ENCODE measurements at regions not wholly inside any gene's neighbourhood (a gene's known extent, or its start where the extent isn't known, plus 50 kb on each side); places are given as distances from the start of the nearest gene placed in this dataset.

DNA sequence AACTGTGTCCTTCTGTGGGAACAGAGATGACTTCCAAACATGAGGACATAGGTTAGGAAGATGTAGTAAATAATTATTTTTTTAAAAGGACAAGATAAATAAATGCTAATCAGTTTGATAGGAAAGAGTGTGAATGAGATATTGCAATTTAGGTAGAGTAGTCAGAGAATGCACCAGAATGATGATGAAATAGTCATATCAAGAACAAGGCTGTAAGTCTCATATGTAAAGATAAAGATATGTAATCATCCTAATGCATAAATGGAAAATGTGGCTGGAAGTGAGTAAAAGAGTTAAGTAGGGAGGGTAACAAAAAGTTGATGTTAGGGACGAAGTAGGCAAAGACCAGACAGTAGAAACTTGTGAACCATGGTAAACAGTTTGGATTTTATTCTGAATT lies 1041.7 kb upstream of the MIR17HG start:
- no peaks in the 10 kb centered on the region for H3K9me3 ChIP-seq (ENCODE audit: control insufficient read depth in 1 of 2, insufficient read depth in 1 of 2, low read depth in 1 of 2, low read length in 2 of 2)
- no peak overlapping the region for H3K27ac ChIP-seq (ENCODE audit: low read depth, low read length)
- ChIA-PET POLR2A (no interaction called here), RAD21 (ENCODE audit: low non-redundant PET in 1 of 2, low total read pairs in 2 of 2, uncharacterized antibody in 2 of 2, unreplicated experiment in 2 of 2) (no interaction called here), CTCF (no interaction called here)
- ATAC-seq (no peak), DNase-seq (ENCODE audit: low read depth, low spot score) (no peak)
- no peaks in the 10 kb centered on the region for H3K27me3 ChIP-seq (ENCODE audit: insufficient read depth, low read length)
- no peak overlapping the region for H2AFZ ChIP-seq (ENCODE audit: low read depth, low read length, poor library complexity, severe bottlenecking)
- H3K4me3 ChIP-seq (replicated peaks in 1 of 2; ENCODE audit: low read depth in 1 of 2, low read length in 2 of 2): no peak overlapping the region
- no peaks in the 10 kb centered on the region for H3K79me2 ChIP-seq (ENCODE audit: insufficient read depth, low read length)
- H3K36me3 ChIP-seq (ENCODE audit: control insufficient read depth in 1 of 2, insufficient read depth in 2 of 2, low read length in 2 of 2): no peaks in the 10 kb centered on the region
- BruUV-seq (replicated peaks): no TSS peak
- no peak overlapping the region for H3K4me2 ChIP-seq (ENCODE audit: low read length)
- no peaks in the 10 kb centered on the region for H3K4me1 ChIP-seq (ENCODE audit: control insufficient read depth in 1 of 2, insufficient read depth in 2 of 2, low read length in 2 of 2)
- no peaks in the 10 kb centered on the region for H4K20me1 ChIP-seq (ENCODE audit: insufficient read depth)
- intact Hi-C loops (cut with micrococcal nuclease): no loop called here
- TF ChIP-seq SP1 (IDR thresholded peaks at IDR 0.05; ENCODE audit: low read depth): no peak
- TF ChIP-seq CBX3 (IDR thresholded peaks at IDR 0.05; ENCODE audit: low read depth): no peak
- no peak for TF ChIP-seq POLR2A (IDR thresholded peaks at IDR 0.05; ENCODE audit: borderline replicate concordance, extremely low read depth, insufficient read depth, insufficient read length)
- no peak for TF ChIP-seq ELF1 (IDR thresholded peaks at IDR 0.05; ENCODE audit: borderline replicate concordance, low read depth)
- TF ChIP-seq ZFX (IDR thresholded peaks at IDR 0.05): no peak
- TF ChIP-seq YY1 (IDR thresholded peaks at IDR 0.05; ENCODE audit: extremely low read depth, insufficient replicate concordance, low read depth, low read length): no peak
- TF ChIP-seq JUND (IDR thresholded peaks at IDR 0.05): no peak
- no peak for TF ChIP-seq SRF (IDR thresholded peaks at IDR 0.05; ENCODE audit: low read depth)
- TF ChIP-seq, protein P1, sequence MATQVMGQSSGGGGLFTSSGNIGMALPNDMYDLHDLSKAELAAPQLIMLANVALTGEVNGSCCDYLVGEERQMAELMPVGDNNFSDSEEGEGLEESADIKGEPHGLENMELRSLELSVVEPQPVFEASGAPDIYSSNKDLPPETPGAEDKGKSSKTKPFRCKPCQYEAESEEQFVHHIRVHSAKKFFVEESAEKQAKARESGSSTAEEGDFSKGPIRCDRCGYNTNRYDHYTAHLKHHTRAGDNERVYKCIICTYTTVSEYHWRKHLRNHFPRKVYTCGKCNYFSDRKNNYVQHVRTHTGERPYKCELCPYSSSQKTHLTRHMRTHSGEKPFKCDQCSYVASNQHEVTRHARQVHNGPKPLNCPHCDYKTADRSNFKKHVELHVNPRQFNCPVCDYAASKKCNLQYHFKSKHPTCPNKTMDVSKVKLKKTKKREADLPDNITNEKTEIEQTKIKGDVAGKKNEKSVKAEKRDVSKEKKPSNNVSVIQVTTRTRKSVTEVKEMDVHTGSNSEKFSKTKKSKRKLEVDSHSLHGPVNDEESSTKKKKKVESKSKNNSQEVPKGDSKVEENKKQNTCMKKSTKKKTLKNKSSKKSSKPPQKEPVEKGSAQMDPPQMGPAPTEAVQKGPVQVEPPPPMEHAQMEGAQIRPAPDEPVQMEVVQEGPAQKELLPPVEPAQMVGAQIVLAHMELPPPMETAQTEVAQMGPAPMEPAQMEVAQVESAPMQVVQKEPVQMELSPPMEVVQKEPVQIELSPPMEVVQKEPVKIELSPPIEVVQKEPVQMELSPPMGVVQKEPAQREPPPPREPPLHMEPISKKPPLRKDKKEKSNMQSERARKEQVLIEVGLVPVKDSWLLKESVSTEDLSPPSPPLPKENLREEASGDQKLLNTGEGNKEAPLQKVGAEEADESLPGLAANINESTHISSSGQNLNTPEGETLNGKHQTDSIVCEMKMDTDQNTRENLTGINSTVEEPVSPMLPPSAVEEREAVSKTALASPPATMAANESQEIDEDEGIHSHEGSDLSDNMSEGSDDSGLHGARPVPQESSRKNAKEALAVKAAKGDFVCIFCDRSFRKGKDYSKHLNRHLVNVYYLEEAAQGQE (IDR thresholded peaks at IDR 0.05; ENCODE audit: low read depth): no peak
- TF ChIP-seq POLR2AphosphoS5 (IDR thresholded peaks at IDR 0.05; ENCODE audit: low read depth, low read length): no peak
- TF ChIP-seq FOSL1 (IDR thresholded peaks at IDR 0.05; ENCODE audit: low read depth): no peak
- TF ChIP-seq, protein P2, sequence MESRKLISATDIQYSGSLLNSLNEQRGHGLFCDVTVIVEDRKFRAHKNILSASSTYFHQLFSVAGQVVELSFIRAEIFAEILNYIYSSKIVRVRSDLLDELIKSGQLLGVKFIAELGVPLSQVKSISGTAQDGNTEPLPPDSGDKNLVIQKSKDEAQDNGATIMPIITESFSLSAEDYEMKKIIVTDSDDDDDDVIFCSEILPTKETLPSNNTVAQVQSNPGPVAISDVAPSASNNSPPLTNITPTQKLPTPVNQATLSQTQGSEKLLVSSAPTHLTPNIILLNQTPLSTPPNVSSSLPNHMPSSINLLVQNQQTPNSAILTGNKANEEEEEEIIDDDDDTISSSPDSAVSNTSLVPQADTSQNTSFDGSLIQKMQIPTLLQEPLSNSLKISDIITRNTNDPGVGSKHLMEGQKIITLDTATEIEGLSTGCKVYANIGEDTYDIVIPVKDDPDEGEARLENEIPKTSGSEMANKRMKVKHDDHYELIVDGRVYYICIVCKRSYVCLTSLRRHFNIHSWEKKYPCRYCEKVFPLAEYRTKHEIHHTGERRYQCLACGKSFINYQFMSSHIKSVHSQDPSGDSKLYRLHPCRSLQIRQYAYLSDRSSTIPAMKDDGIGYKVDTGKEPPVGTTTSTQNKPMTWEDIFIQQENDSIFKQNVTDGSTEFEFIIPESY (IDR thresholded peaks at IDR 0.05; ENCODE audit: extremely low read depth, insufficient replicate concordance, low read length): no peak
- no peak for TF ChIP-seq SIN3A (IDR thresholded peaks at IDR 0.05; ENCODE audit: low read depth)
- TF ChIP-seq CTCF (IDR thresholded peaks at IDR 0.05 in 2 of 3, conservative IDR thresholded peaks at IDR 0.05 in 1 of 3; ENCODE audit: borderline replicate concordance in 1 of 3, insufficient read depth in 1 of 3, low read depth in 2 of 3, low read length in 2 of 3): no peak
- no peak for TF ChIP-seq ZNF274 (IDR thresholded peaks at IDR 0.05; ENCODE audit: low read depth, low read length)
- TF ChIP-seq CEBPB (IDR thresholded peaks at IDR 0.05; ENCODE audit: low read depth): no peak
- no peaks in the 10 kb centered on the region for H3K9me2 ChIP-seq (ENCODE audit: insufficient read depth)
- no peak overlapping the region for H3K9ac ChIP-seq (ENCODE audit: low read length)

Measured in HCT116 (cell line).